Stimulated activated CD4-positive, alpha-beta T cell treated with anti-CD3 and anti-CD28 coated beads, Interleukin-15, amount 100 ng/mL, for 24 hours (primary cell): ENCODE measurements at regions not wholly inside any gene's neighbourhood (a gene's known extent, or its start where the extent isn't known, plus 50 kb on each side); places are given as distances from the start of the nearest gene placed in this dataset.
"Not testable (repeated sequence)": the region's sequence is repeated elsewhere in the genome, so short reads cannot be mapped to it uniquely, and the experiment has no call there.

Experiments
- DNase-seq: peaks from one replicate; pipeline ENCODE4 v3.0.0-alpha.2; 2020

DNA sequence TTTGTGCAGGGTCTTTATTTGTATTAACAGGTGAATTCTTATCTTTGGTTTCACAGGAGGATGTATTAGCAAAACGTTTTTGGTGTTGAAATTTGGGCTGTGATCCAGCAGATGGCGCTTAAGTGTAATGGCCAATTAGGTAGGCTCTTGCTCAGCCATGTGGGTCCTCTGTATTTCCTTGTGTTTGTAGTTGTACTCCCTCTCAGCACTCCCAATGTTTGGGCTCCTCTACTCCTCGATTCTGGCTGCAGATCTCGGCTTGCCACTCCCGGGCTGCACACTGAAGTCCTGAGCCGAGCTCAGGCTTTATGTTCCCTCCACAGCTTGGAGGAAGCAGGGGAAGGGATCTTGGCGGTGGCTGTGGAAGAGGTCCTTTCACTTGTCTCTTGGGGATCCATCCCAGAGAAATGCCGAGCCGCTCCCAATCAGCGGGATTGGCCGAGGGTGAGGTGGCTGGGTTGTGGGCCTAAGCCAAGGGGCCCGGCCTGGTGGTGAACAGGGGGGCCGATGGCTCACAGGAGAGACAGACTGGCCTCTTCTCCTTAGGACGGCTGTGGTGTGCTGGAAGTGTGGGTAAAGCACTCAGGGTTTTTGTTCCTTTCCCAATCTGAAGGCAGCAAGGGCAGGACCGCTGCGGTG lies 133.7 kb downstream of the AEBP2 start:
- DNase-seq, result peak; percentile 46

DNA sequence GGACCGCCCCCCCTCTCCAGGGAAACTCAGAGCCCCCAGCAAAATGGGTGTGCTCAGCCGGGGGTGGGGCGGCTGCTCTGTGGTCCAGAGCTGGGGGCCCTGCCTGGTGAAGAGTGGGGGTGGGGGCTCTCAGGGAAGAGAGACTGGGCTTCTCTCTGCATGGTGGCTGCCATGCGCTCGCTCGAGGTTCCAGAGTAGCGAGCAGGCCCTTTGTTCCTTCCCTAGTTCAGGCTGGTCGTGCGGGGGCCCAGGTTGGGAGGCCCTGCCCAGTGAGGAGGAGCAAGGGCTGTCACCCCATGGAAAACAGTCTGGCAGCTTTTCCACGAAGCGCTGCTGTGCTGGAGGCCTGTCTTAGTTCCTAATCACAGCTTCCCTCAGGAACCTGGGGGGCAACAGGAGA lies 134.6 kb downstream of the AEBP2 start:
- no peak for DNase-seq

DNA sequence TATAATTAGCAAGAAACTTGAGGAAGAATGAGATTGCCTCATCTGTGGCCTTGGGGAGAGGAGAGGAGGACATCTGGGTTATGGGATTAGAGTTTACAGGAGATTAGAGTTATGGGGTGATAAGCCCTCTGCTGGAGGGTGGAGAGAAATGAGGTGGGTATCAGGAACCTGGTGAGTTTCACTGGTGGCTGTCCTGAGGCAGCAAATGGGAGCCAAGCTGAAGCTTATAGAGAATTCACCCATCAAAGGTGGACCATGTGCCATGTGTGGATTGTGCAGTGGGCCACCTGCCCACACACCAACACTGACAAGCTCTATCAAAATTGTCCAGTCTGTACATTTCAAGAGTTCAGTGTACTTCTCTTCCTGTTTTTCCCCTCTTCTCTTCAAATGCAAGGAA lies 135.3 kb downstream of the AEBP2 start:
- no peak for DNase-seq

DNA sequence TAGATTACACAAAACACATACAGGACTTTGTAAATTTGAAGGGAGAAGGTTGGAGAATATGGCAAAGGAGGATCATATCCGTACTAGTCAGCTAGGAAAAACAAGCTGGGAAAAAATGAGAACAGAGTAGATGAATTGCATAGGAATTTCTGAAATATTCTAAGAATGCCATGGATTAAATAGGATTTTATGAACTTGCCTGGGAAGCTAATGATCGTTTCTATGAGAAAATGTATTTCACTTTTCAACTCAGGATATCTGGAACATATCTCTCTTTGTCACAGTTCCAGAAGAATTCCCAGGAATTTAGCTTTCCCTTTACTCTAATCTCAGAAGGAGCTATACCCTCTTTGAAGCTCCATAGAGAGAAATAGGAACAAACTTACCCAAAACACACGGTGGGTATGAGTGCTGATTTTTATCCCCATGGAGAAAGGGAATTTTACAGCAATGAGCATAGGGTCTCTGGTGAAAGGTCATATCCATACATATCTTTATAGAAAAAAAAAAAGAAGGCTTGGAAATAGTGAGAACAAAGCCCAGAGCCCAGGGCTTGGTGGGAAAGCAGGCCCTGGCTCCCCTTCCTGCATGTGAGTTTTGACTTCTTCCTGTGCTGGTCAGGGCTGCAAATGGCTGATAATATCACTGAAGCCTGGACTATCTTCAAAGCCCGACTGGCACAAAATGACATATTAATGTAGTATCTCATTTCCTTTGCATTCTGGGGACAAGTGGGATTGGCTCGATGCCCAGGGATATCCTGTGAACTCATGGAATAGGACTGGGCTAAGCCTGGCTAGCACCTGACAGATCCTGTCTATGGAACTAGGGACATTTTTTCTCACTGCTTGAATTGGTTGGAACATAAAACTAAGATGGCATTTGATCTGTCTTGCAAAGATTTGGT lies 136.3 kb downstream of the AEBP2 start:
- DNase-seq, result no peak

DNA sequence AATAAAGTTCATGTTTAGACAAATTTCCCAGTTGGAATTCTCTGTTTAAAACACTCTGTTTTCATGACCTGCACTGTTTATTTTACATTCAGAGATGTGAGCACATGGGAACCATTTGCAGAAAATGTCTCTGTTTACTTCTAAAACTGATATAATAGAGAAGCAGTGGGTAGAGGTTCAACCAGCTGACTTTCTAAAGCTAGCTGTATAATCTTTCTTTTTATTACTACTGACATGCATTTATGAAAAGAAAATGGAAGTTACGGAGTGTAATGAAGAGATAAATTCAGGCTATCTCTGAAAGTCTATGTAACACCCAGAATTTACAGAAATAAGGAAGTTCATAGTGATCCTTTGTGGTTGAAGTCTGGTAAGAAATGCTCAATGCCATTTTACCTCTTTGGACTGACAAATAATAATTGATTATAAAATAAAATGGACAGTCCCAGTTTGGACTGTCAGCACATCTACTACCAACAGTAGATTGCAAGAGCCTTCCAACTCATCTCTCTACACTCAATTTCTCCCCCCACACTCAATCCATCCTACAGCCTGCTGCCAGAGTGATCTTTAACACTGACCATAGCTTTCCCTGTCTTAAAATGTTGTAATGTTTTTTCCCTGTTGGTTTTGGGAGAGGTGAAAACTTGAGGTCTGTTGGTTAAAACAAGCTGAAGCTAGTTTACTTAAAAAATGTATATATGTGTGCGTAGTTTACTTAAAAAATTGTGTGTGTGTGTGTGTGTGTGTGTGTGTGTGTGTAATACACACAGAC lies 137.4 kb downstream of the AEBP2 start:
- DNase-seq, result no peak

DNA sequence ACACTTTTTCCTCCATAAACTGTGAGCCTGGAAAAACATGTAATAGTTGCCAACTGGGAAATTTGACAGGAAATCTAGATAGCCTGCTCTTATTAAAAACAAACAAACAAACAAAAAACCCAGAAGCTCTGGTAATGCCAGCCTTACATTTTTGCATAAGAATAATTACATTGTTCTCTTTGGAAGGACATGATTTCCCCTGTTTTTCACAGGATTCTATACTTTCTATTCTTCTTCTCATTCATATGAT lies 137.9 kb downstream of the AEBP2 start:
- DNase-seq, result no peak

DNA sequence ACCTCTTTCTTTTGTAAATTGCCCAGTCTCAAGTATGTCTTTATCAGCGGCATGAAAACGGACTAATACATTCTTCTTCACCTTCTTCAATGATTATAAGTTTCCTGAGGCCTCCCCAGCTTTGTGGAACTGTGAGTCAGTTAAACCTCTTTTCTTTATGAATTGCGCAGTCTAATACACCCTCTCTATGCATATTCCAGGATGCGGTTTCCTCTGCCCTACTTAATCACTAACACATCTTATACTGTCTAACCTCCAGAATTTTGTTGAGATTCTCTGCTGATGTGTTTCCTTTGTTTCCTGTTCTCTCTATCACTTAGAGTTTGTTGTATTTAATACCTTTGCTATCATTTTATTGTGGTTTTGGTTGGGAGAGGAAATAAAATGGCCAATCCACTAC lies 145.4 kb downstream of the AEBP2 start:
- DNase-seq, result no peak

DNA sequence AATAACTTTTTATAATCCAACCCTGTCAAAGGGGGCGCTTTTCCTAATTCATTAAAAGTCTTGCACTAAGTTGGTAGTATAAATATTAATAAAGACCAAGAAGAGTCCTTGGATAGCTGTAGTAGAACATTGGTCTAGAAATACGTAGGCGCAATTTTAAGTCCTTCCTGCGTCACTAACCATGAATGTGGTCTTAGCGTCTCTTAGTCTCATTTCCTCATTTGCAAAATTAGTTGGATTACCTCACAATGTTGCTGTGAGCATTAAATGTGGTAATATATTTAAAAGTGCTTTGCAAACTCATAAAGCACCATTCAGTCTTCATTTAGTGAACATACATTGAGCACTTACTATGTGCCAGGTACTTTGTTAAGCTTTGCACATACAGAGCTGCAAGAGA lies 149.7 kb downstream of the AEBP2 start:
- no peak for DNase-seq

DNA sequence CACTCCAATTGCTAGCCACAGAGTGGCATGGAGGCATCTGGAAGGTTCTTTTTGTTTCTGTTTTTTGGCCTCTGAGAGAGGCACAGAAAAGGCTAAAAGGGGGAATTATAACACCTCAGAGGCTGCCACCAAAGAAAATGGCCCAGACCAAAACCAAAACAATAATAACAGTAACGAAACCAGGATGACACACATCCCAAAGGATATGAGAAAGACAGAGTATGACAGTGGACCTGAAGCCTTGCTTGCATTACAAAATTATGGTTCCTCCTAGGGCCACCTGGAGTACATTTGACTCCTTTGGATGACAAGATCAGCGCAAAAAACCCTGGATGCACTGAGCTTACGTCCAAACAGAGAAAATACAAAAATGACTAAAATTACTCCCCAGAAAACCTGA lies 152.7 kb downstream of the AEBP2 start:
- DNase-seq, result no peak

DNA sequence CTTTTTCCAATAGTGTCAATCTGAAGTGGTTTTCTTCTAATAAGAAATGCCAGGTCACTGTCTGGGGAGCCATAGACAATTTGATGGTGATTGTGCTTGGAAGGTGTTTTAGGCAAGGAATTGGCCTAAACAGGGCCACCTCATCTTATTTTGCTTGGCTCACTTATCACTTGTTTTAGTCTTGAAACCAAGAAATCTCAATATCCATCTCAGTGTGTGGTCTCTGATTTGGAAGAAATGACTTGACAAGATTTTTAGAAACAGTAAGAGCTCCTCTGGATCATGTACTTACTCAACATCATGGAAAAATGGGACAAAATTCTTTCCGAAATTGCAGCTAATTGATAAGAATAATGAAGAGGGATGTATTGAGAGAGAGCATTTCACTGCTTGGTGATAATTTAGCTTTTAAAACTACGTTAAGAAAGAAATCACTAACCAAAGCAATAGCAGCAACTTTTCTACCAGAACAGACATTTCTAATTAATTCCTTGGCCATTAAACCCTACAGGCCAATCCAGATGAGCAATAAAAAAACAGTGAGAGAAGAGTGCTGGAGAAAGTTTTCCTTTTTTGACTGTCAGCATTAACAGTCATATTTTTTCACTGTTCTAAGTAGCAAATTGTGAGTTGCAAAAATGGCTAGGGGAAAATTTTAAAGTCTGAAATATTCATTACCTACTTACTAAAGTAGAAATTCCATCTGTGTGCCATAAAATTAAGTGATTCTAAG lies 157.3 kb downstream of the AEBP2 start:
- no peak for DNase-seq

DNA sequence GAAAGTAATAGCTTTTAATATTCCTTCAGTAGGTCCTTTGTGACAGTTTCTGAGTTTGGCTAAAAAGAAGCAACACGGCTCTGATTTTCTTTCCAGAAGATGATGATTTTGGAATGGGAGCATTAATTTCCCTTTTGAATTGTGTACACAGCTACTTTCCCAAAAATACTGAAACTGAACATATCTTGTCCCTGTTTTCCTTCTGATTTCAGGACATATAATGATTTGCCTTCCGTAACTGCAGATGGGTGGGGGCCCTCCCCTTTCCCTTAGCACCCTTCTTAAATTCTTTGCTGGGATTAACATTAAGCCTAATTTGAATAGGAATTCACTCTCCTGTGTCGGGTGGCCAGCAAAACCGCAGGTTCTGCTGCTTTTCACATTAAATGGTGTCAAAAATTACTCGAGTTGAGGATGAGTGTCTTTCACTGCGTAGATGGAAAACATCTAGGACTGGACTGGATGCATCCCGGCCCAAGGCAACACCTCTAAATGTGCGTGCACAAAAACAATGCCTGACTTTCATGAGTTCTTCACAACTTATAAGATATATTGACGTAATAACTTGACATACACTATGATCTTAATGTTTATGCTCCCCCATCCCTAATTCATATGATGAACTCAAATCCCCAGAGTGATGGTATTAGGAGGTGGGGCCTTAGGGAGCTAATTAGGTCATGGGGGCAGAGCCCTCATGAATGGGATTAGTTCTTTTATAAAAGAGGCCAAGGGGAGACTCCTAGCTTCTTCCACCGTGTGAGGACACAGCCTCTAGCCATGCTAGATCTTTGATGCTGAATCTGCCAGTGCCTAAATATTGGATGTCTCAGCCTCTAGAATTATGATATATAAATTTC lies 158.1 kb downstream of the AEBP2 start:
- no peak for DNase-seq

DNA sequence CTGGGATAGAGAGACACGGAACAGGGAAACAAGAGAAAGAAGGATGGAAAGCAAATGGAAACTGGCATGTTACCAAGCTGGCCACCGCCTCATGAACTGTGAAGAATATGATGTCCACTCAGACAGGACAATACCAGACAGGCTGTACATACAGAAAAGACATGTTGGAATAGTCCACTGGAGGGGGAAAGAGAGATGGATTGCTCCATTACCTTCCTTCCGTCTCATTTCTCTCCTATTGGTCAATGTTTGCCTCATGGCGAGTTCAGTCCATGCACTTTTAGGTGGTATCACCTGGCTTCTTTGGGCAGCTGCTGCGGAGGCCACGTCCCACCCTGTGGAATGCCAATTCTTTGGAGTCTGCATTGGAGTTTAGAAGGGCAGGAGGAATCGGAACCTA lies 166.4 kb downstream of the AEBP2 start:
- no peak for DNase-seq

DNA sequence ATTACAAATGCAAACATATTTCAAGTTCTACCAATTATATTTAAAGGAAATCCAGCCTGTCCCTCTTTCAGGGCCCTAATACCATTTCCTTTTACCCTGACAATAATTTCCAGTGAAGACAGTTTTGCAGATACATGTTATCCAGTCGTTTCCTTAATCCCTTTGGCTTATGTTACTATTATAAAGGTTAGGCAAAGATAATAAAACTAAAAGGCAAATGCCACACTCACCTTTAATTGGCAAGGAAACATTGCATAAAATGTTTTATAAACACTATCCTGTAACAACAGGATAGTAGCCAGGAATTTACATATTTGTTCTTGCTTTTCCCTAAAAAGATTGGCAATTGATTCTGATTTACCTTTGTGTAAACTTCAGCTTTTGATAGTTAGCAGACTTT lies 168.7 kb downstream of the AEBP2 start:
- no peak for DNase-seq

DNA sequence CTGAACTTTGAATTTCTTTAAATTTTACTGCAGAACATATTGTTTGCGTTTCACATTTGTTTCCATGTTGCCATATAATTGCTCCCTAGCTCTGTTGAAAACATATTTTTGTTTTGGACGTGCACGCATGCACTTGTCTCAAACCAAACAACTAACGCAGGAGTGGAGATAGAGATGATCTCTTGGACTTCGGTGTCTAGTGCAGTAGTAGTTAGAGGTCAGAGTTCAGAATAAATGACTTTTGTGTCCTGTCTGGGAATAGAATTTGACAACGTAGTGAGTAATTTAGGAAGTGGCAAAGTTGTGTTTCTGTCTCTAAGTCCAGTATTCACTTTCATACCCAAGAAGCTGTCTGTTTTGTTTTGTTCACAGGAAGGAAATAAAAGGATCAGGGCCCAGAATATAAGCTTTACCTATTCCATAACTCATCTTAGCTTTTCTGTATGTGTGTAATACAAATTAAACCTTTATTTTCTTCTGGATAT lies 173.8 kb downstream of the AEBP2 start:
- DNase-seq, result no peak

DNA sequence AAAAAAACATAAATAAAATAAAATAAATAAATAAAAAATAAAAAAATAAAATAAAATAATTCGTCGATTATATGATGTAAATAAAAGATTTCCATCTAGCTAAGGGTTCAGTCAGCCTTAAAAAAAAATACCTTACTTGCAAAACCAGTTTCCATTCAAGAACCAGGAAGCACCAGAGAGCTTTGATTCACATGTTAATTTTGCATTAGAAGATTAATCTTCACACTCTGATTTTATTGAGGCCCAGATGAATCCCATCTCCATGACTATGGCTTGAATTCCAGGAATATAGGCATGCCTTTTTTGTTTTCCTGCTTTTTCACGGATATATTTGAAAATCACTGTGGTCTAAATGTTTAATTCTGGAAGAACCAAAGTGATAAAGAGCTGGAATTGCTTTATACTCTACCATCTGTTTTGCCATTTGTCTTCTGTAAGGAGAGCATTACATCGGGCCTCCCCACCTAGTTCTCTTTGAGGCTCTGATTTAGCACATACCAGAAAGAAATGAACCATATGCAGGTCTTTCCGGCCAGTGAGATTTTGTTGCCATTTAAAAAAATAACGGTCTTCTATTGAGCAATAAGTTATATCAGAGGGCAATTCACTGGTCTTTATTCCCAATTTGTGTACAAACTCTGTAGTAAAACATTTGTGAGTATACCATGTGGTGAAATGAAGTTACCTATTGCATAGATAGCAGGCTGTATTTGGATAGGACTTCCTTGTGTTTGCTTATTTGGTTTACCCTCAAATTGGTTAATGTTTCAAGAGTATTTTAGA lies 175.5 kb downstream of the AEBP2 start:
- no peak for DNase-seq

DNA sequence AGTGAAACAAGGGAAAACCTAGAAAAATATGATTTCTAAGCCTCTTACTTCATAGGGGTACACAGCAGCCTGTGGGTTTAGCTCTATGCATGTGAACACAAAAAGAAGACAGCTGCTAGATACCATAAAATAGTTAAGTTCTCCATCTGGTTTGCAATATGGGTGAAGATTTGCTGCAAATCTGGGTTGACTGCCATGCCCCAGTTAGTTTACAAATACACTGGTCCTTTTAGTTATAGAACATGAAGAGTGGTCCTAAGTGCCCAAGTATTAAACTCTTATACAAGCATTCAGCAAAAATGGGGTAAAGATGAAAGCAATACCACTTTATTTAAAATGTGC lies 176.1 kb downstream of the AEBP2 start:
- DNase-seq, result no peak

DNA sequence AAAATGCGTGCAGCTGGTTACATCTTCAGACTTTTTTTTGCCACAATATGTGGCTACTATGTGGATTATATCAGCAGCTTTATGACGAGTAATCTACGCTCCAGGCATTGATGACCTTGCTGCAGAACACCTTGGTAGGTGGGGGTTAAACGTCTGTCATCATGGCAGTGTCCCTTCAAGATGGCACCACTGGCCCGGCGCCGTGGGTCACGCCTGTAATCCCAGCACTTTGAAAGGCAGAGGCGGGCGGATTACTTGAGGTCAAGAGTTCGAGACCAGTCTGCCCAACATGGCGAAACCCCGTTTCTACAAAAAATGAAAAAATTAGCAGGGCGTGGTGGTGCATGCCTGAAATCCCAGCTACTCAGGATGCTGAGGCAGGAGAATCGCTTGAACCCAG lies 177.5 kb downstream of the AEBP2 start:
- DNase-seq, result no peak

DNA sequence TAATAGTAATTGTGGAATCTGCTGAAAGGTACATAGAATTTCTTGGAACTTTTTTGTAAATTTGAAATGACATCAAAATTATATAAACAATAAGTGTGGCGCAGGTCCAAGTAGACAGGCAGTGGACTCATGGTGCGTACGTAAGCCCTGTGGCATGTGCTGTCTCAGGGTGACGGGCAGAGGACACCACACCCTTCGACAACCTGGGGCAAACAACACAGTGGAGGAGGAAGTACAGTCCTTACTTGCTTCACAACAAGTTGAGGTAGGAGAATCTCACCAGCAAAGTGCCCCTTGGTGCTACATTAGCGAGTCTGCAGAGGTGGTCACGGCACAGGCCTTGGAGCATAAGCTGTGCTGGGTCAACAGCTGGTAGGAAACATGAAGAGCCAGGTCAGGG lies 180.9 kb downstream of the AEBP2 start:
- no peak for DNase-seq

DNA sequence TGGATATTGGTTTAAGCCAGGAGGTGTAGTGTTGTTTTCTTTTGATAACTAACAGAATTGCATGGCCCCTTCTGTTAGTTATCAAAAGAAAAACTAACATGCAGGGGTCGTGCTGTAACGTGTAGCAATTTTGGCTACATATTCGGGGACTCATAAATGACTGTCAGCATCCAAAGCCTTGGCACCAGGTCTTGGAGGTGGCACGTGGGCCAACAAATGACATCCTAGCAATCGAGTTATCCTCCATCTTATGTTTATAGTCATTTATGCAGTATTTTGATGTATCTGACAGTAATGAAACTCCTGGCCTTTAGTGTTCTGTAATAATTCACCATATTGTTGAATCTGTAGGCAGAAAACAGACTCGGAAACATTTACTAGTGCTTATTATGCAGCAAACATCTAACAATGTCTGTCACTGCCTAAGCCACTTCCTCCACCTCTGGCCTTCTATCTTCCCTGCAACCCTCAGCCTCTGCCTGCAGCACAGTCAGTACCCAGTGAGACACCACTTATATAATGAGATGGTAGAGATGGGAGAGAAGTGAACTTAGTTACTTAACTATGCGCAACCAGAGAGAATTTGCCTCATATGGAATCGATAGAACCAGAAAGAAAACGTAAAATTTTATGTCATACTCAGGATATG lies 184.6 kb downstream of the AEBP2 start:
- no peak for DNase-seq

DNA sequence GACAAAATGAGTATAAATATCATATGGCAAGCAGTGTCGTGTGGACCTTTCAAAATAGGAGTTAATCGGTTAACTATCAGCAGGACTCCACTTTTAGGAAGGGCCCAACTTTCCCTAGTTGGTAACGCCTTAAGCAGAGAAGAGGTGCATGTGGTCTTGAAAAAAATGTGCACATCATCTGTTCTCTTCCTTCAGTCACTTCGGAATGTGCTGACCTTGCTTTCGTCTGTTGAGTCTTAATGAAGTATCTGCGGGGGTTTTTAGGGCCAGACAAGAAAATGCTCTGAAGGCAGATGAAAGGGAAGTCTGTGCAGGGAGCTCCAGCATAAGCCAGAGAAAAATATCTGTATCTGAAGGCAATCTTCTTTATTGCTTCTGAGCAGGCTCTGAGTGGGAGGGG lies 185.2 kb downstream of the AEBP2 start:
- no peak for DNase-seq

DNA sequence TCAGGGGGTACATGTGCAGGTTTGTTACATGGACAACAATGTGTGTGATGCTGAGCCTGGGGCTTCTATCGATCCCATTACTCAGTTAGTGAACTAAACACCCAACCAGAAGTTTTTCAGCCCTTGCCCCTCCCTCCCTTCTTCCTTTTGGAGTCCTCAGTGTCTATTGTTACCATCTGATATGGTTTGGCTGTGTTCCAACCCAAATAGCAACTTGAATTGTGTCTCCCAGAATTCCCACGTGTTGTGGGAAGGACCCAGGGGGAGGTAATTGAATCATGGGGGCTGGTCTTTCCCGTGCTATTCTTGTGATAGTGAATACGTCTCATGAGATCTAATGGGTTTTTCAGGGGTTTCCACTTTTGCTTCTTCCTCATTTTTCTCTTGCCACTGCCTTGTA lies 186.3 kb downstream of the AEBP2 start:
- not testable (repeated sequence) for DNase-seq
